Gastrocnemius medialis (tissue), 4 donors: ENCODE measurements at regions not wholly inside any gene's neighbourhood (a gene's known extent, or its start where the extent isn't known, plus 50 kb on each side); places are given as distances from the start of the nearest gene placed in this dataset.

Source experiments
- CTCF ChIP-seq, 5 experiments: fragments of 450-650 bp in 3 of 5; fragments of 200-600 bp in 2 of 5; sonication (generic) in 2 of 5; IDR thresholded peaks in 4 of 5; conservative IDR thresholded peaks in 1 of 5; 1 replicate in 4 of 5; 2 replicates in 1 of 5; pipeline ENCODE4 v1.5.1; 2016 to 2019; ENCODE audit warnings: antibody characterized with exemption in 5 of 5, mild to moderate bottlenecking in 3 of 5, moderate library complexity in 3 of 5
- POLR2A ChIP-seq, 2 donors: fragments of 450-650 bp; IDR thresholded peaks; one replicate each; pipeline ENCODE4 v1.6.1; 2017; ENCODE audit warnings: antibody characterized with exemption in 2 of 2, mild to moderate bottlenecking in 2 of 2, moderate library complexity in 2 of 2

- TF ChIP-seq CTCF (IDR thresholded peaks at IDR 0.05 in 4 of 5, conservative IDR thresholded peaks at IDR 0.05 in 1 of 5) (no peak), POLR2A (IDR thresholded peaks at IDR 0.05) (no peak)
Observed at GRCh38 chr14:83320837-83321236, 1787.2 kb upstream of the SEL1L start.
